ENCODE measurements at regions not wholly inside any gene's neighbourhood (a gene's known extent, or its start where the extent isn't known, plus 50 kb on each side); places are given as distances from the start of the nearest gene placed in this dataset.

GRCh38 chr3:30516238-30516637 is 90.2 kb upstream of the TGFBR2 start:
- H3K79me2 ChIP-seq (ENCODE audit: control insufficient read depth, low read length), result no peaks in the 10 kb centered on the region
- TF ChIP-seq, protein P1, sequence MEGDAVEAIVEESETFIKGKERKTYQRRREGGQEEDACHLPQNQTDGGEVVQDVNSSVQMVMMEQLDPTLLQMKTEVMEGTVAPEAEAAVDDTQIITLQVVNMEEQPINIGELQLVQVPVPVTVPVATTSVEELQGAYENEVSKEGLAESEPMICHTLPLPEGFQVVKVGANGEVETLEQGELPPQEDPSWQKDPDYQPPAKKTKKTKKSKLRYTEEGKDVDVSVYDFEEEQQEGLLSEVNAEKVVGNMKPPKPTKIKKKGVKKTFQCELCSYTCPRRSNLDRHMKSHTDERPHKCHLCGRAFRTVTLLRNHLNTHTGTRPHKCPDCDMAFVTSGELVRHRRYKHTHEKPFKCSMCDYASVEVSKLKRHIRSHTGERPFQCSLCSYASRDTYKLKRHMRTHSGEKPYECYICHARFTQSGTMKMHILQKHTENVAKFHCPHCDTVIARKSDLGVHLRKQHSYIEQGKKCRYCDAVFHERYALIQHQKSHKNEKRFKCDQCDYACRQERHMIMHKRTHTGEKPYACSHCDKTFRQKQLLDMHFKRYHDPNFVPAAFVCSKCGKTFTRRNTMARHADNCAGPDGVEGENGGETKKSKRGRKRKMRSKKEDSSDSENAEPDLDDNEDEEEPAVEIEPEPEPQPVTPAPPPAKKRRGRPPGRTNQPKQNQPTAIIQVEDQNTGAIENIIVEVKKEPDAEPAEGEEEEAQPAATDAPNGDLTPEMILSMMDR (IDR thresholded peaks at IDR 0.05; ENCODE audit: low read depth, low read length, poor library complexity, severe bottlenecking), result no peak
- TF ChIP-seq EZH2phosphoT487 (IDR thresholded peaks at IDR 0.05; ENCODE audit: borderline replicate concordance, low read length), result no peak

DNA sequence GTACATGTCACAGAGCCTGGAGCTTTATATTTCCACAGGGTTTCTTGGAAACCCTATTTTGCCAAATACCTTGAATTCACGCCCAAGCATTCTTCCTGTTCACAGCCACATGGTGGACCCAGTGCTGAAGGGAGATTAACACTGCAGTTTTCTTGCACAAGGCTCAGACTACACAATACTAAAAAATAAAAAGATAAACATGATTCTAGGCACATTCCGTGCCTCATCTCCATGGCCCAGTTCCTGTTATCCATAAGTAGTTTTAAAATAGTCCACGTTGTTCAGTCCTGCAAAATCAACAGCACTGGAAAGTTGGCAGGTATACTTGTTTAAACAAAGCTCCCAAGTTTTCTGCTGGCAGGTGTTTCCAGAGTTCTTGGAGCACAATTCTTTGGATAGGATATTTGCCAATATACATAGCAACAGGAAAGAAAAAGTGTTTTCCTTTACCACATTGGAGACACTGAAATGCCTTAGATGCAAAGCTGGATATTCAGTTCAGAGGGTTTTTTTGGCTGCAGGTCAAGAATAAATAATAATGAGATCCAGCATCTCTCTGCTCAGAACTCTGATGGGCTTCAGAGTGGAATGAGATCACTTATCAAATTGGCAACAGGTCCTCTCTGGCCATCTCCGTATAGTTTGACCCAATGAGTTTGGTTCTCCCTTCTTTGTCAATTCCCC is 88.1 kb upstream of the TGFBR2 start:
- Histone ChIP-seq H3K79me2 (ENCODE audit: control insufficient read depth, low read length) (no peaks in the 10 kb centered on the region), H3K36me3 (ENCODE audit: control insufficient read depth, low read length) (no peaks in the 10 kb centered on the region), H3K4me2 (ENCODE audit: low read length) (no peak overlapping the region), H3K9me2 (replicated peaks; ENCODE audit: control insufficient read depth, low read length) (no peaks in the 10 kb centered on the region), H4K20me1 (ENCODE audit: control insufficient read depth, insufficient read depth, low read depth, low read length) (no peaks in the 10 kb centered on the region), H3K9me3 (ENCODE audit: control insufficient read depth, insufficient read depth, low read length) (no peaks in the 10 kb centered on the region), H3K4me3 (ENCODE audit: low read length) (no peak overlapping the region), H3K27me3 (ENCODE audit: control insufficient read depth, low read length) (no peaks in the 10 kb centered on the region), H3F3A (ENCODE audit: control insufficient read depth, insufficient read depth) (no peaks in the 10 kb centered on the region), H3K27ac (ENCODE audit: low read depth, low read length) (no peak overlapping the region), H3K4me1 (ENCODE audit: control insufficient read depth, low read length) (no peaks in the 10 kb centered on the region)
- TF ChIP-seq, protein P1 (IDR thresholded peaks at IDR 0.05; ENCODE audit: low read depth, low read length, poor library complexity, severe bottlenecking), result no peak
- TF ChIP-seq EZH2phosphoT487 (IDR thresholded peaks at IDR 0.05; ENCODE audit: borderline replicate concordance, low read length), result no peak

More at GRCh38 chr3:30516238-30516637, 90.2 kb upstream of the TGFBR2 start:
- no peaks in the 10 kb centered on the region for H3K36me3 ChIP-seq (ENCODE audit: control insufficient read depth, low read length)
- H4K20me1 ChIP-seq (ENCODE audit: control insufficient read depth, insufficient read depth, low read depth, low read length), result no peaks in the 10 kb centered on the region
- H3K9me2 ChIP-seq (replicated peaks; ENCODE audit: control insufficient read depth, low read length), result no peaks in the 10 kb centered on the region
- no peak overlapping the region for H3K4me2 ChIP-seq (ENCODE audit: low read length)
- no peak overlapping the region for H3K27ac ChIP-seq (ENCODE audit: low read depth, low read length)
- no peaks in the 10 kb centered on the region for H3K27me3 ChIP-seq (ENCODE audit: control insufficient read depth, low read length)
- H3K4me3 ChIP-seq (ENCODE audit: low read length), result no peak overlapping the region
- no peaks in the 10 kb centered on the region for H3F3A ChIP-seq (ENCODE audit: control insufficient read depth, insufficient read depth)
- H3K9me3 ChIP-seq (ENCODE audit: control insufficient read depth, insufficient read depth, low read length), result no peaks in the 10 kb centered on the region
- no peaks in the 10 kb centered on the region for H3K4me1 ChIP-seq (ENCODE audit: control insufficient read depth, low read length)

DNA sequence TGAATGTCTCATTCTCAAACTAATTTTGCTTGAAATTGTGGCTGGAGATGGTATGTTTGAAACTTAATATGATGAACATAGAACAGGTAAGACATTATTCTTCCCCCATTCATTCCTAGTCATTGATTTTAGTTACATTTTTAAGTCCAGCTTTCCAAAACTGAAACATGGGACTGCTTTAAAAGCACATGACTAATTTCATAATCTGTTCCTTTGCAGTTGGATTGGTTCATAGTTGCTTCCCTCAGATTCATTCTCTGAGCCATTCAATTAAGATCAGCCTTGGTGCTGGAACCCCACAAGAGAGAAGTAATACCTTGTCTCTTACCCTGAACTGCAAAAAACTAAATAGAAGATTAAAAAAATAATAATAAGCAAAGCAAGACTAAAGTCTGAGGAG is 87.5 kb upstream of the TGFBR2 start:
- TF ChIP-seq, protein P1 (IDR thresholded peaks at IDR 0.05; ENCODE audit: low read depth, low read length, poor library complexity, severe bottlenecking), result no peak
- no peak for TF ChIP-seq EZH2phosphoT487 (IDR thresholded peaks at IDR 0.05; ENCODE audit: borderline replicate concordance, low read length)
- Histone ChIP-seq H3K4me2 (ENCODE audit: low read length) (no peak overlapping the region), H3K79me2 (ENCODE audit: control insufficient read depth, low read length) (no peaks in the 10 kb centered on the region)

More for the DNA sequence above, 87.5 kb upstream of the TGFBR2 start:
- Histone ChIP-seq H3K27me3 (ENCODE audit: control insufficient read depth, low read length) (no peaks in the 10 kb centered on the region), H4K20me1 (ENCODE audit: control insufficient read depth, insufficient read depth, low read depth, low read length) (no peaks in the 10 kb centered on the region), H3K4me3 (ENCODE audit: low read length) (no peak overlapping the region), H3F3A (ENCODE audit: control insufficient read depth, insufficient read depth) (no peaks in the 10 kb centered on the region), H3K36me3 (ENCODE audit: control insufficient read depth, low read length) (no peaks in the 10 kb centered on the region), H3K9me3 (ENCODE audit: control insufficient read depth, insufficient read depth, low read length) (no peaks in the 10 kb centered on the region), H3K4me1 (ENCODE audit: control insufficient read depth, low read length) (no peaks in the 10 kb centered on the region), H3K27ac (ENCODE audit: low read depth, low read length) (no peak overlapping the region), H3K9me2 (replicated peaks; ENCODE audit: control insufficient read depth, low read length) (no peaks in the 10 kb centered on the region)

Data from DOHH2 (cell line).